Keratinocyte (primary cell): ENCODE measurements at regions not wholly inside any gene's neighbourhood (a gene's known extent, or its start where the extent isn't known, plus 50 kb on each side); places are given as distances from the start of the nearest gene placed in this dataset.

Source experiments
- EZH2 ChIP-seq: IDR thresholded peaks from one replicate; pipeline ENCODE4 v1.6.1; 2012; ENCODE audit warnings: inconsistent platforms, mild to moderate bottlenecking, low read length, moderate library complexity
- TF ChIP-seq, protein P1 (sequence below), 3 experiments: IDR thresholded peaks in 1 of 3; conservative IDR thresholded peaks in 1 of 3; optimal IDR thresholded peaks in 1 of 3; 2 replicates in 2 of 3; 3 replicates in 1 of 3; pipeline versions ENCODE3 to v1.5.1; 2011; ENCODE audit warnings: low read length in 3 of 3, mild to moderate bottlenecking in 3 of 3, moderate library complexity in 2 of 3, control low read depth in 1 of 3, inconsistent platforms in 1 of 3; ENCODE audit not compliant: insufficient read depth in 2 of 3; ENCODE audit errors: extremely low read depth in 1 of 3

DNA sequence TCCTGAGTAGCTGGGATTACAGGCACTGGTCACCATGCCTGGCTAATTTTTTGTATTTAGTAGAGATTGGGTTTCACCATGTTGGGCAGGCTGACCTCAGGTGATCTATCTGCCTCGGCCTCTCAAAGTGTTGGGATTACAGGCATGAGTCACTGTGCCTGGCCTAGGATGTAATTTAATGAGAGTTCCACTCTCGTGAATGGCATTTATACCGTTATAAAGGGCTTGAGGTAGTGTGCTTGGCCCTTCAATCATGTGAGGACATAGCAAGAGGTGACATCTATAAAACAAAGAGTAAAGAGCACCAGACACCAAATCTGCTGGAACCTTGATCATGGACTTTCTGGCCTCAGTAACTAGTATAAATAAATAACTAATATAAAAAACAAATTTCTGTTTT lies 93.5 kb upstream of the PPP1R9A start:
- TF ChIP-seq, protein P1, sequence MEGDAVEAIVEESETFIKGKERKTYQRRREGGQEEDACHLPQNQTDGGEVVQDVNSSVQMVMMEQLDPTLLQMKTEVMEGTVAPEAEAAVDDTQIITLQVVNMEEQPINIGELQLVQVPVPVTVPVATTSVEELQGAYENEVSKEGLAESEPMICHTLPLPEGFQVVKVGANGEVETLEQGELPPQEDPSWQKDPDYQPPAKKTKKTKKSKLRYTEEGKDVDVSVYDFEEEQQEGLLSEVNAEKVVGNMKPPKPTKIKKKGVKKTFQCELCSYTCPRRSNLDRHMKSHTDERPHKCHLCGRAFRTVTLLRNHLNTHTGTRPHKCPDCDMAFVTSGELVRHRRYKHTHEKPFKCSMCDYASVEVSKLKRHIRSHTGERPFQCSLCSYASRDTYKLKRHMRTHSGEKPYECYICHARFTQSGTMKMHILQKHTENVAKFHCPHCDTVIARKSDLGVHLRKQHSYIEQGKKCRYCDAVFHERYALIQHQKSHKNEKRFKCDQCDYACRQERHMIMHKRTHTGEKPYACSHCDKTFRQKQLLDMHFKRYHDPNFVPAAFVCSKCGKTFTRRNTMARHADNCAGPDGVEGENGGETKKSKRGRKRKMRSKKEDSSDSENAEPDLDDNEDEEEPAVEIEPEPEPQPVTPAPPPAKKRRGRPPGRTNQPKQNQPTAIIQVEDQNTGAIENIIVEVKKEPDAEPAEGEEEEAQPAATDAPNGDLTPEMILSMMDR (optimal IDR thresholded peaks at IDR 0.05 in 1 of 3, IDR thresholded peaks at IDR 0.05 in 1 of 3, conservative IDR thresholded peaks at IDR 0.05 in 1 of 3; ENCODE audit: extremely low read depth in 1 of 3, insufficient read depth in 2 of 3, low read length in 3 of 3), result no peak
- no peak for TF ChIP-seq EZH2
